GM18511 (cell line): ENCODE measurements at regions not wholly inside any gene's neighbourhood (a gene's known extent, or its start where the extent isn't known, plus 50 kb on each side); places are given as distances from the start of the nearest gene placed in this dataset.

Experiments used
- ATAC-seq: cut with Tn5 transposase; IDR thresholded peaks from one replicate; pipeline ENCODE4 v1.9.1; 2021; ENCODE audit warnings: mild to moderate bottlenecking, moderate library complexity; ENCODE audit not compliant: unreplicated experiment

- no peak for ATAC-seq
Observed at GRCh38 chr14:87076146-87076545, 916.8 kb downstream of the GALC start.

GRCh38 chr14:87073880-87074570 is 919.0 kb downstream of the GALC start:
- ATAC-seq = no peak

GRCh38 chr14:87067591-87067990 is 925.4 kb downstream of the GALC start:
- no peak for ATAC-seq

GRCh38 chr14:87067061-87067460 is 925.9 kb downstream of the GALC start:
- no peak for ATAC-seq

- ATAC-seq = no peak
Observed at GRCh38 chr14:87066221-87066817, 926.7 kb downstream of the GALC start.

GRCh38 chr14:87065366-87065765 is 927.6 kb downstream of the GALC start:
- ATAC-seq = no peak

GRCh38 chr14:87063181-87063580 is 929.8 kb downstream of the GALC start:
- no peak for ATAC-seq

- no peak for ATAC-seq
Observed at GRCh38 chr14:87060405-87060804, 932.6 kb downstream of the GALC start.

- ATAC-seq = no peak
Observed at GRCh38 chr14:87059060-87059839, 933.7 kb downstream of the GALC start.

- ATAC-seq = no peak
Observed at GRCh38 chr14:87055007-87055406, 938.0 kb downstream of the GALC start.

GRCh38 chr14:87052646-87053225 is 940.2 kb downstream of the GALC start:
- no peak for ATAC-seq

- no peak for ATAC-seq
Observed at GRCh38 chr14:87050421-87050820, 942.6 kb downstream of the GALC start.

- ATAC-seq = no peak
Observed at GRCh38 chr14:87049950-87050349, 943.0 kb downstream of the GALC start.

GRCh38 chr14:87046960-87047359 is 946.0 kb downstream of the GALC start:
- no peak for ATAC-seq

GRCh38 chr14:87045956-87046355 is 947.0 kb downstream of the GALC start:
- no peak for ATAC-seq

GRCh38 chr14:87045246-87045645 is 947.7 kb downstream of the GALC start:
- no peak for ATAC-seq

GRCh38 chr14:87044807-87045206 is 948.2 kb downstream of the GALC start:
- no peak for ATAC-seq

- no peak for ATAC-seq
Observed at GRCh38 chr14:87043667-87044200, 949.2 kb downstream of the GALC start.

- no peak for ATAC-seq
Observed at GRCh38 chr14:87042354-87042753, 950.6 kb downstream of the GALC start.

GRCh38 chr14:87041290-87042020 is 951.5 kb downstream of the GALC start:
- ATAC-seq = no peak

GRCh38 chr14:87034680-87035079 is 958.3 kb downstream of the GALC start:
- no peak for ATAC-seq
